ENCODE measurements at regions not wholly inside any gene's neighbourhood (a gene's known extent, or its start where the extent isn't known, plus 50 kb on each side); places are given as distances from the start of the nearest gene placed in this dataset.

DNA sequence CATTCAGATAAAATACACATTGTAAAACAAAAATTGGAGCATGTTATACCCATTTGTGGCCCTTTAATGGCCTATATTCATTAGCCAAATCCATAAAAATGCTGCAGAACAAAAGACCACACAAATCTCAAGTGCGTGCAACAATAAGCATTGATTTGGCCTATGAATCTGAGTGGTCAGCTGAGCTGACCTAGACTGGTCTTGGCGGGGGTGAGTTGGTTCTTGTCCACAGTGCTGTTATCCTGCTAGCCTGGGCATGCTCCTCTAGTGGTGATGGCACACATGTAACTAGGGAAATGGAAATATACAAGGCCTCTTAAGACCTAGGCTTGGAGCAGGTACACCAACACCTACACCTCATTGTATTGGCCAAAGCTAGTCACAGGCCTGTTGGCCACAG lies 122.2 kb upstream of the TBCA start:
- TF ChIP-seq ZFP30 (CRISPR knock-in tag; IDR thresholded peaks at IDR 0.05) (no peak), SNAI2 (CRISPR knock-in tag; IDR thresholded peaks at IDR 0.05) (no peak), GLIS3 (CRISPR knock-in tag; IDR thresholded peaks at IDR 0.05) (no peak), BACH2 (CRISPR knock-in tag; IDR thresholded peaks at IDR 0.05; ENCODE audit: borderline replicate concordance) (no peak), ZFP3 (CRISPR knock-in tag; IDR thresholded peaks at IDR 0.05) (no peak), ZNF8 (CRISPR knock-in tag; IDR thresholded peaks at IDR 0.05) (no peak), CSDC2 (CRISPR knock-in tag; IDR thresholded peaks at IDR 0.05) (no peak)
- TF ChIP-seq, protein P1, sequence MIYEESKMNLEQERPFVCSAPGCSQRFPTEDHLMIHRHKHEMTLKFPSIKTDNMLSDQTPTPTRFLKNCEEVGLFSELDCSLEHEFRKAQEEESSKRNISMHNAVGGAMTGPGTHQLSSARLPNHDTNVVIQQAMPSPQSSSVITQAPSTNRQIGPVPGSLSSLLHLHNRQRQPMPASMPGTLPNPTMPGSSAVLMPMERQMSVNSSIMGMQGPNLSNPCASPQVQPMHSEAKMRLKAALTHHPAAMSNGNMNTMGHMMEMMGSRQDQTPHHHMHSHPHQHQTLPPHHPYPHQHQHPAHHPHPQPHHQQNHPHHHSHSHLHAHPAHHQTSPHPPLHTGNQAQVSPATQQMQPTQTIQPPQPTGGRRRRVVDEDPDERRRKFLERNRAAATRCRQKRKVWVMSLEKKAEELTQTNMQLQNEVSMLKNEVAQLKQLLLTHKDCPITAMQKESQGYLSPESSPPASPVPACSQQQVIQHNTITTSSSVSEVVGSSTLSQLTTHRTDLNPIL (CRISPR knock-in tag; IDR thresholded peaks at IDR 0.05; ENCODE audit: low read depth) = no peak
- TF ChIP-seq, protein P2, sequence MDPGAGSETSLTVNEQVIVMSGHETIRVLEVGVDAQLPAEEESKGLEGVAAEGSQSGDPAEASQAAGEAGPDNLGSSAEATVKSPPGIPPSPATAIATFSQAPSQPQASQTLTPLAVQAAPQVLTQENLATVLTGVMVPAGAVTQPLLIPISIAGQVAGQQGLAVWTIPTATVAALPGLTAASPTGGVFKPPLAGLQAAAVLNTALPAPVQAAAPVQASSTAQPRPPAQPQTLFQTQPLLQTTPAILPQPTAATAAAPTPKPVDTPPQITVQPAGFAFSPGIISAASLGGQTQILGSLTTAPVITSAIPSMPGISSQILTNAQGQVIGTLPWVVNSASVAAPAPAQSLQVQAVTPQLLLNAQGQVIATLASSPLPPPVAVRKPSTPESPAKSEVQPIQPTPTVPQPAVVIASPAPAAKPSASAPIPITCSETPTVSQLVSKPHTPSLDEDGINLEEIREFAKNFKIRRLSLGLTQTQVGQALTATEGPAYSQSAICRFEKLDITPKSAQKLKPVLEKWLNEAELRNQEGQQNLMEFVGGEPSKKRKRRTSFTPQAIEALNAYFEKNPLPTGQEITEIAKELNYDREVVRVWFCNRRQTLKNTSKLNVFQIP (CRISPR knock-in tag; IDR thresholded peaks at IDR 0.05; ENCODE audit: borderline replicate concordance, low read depth) = no peak
- TF ChIP-seq, protein P3, sequence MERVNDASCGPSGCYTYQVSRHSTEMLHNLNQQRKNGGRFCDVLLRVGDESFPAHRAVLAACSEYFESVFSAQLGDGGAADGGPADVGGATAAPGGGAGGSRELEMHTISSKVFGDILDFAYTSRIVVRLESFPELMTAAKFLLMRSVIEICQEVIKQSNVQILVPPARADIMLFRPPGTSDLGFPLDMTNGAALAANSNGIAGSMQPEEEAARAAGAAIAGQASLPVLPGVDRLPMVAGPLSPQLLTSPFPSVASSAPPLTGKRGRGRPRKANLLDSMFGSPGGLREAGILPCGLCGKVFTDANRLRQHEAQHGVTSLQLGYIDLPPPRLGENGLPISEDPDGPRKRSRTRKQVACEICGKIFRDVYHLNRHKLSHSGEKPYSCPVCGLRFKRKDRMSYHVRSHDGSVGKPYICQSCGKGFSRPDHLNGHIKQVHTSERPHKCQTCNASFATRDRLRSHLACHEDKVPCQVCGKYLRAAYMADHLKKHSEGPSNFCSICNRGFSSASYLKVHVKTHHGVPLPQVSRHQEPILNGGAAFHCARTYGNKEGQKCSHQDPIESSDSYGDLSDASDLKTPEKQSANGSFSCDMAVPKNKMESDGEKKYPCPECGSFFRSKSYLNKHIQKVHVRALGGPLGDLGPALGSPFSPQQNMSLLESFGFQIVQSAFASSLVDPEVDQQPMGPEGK (CRISPR knock-in tag; IDR thresholded peaks at IDR 0.05; ENCODE audit: borderline replicate concordance) = no peak
